GM18505 (cell line): ENCODE measurements at regions not wholly inside any gene's neighbourhood (a gene's known extent, or its start where the extent isn't known, plus 50 kb on each side); places are given as distances from the start of the nearest gene placed in this dataset.
"Not testable (repeated sequence)": the region's sequence is repeated elsewhere in the genome, so short reads cannot be mapped to it uniquely, and the experiment has no call there.

Experiments used
- ATAC-seq: cut with Tn5 transposase; IDR thresholded peaks from one replicate; pipeline ENCODE4 v1.9.1; 2021; ENCODE audit not compliant: unreplicated experiment
- POLR2A ChIP-seq: IDR thresholded peaks from 4 replicates; pipeline ENCODE4 v1.6.1; 2011; ENCODE audit warnings: borderline replicate concordance; ENCODE audit not compliant: insufficient read depth, insufficient read length; ENCODE audit errors: extremely low read depth

GRCh38 chr16:17029602-17030350 lies 441.0 kb downstream of the XYLT1 start:
- no peak for TF ChIP-seq POLR2A
- ATAC-seq, result no peak

- ATAC-seq, result no peak
- TF ChIP-seq POLR2A, result no peak
Measured at GRCh38 chr16:17031484-17032268, 439.1 kb downstream of the XYLT1 start.

GRCh38 chr16:17032332-17032731 lies 438.4 kb downstream of the XYLT1 start:
- ATAC-seq, result no peak

GRCh38 chr16:17034477-17035252 lies 436.1 kb downstream of the XYLT1 start:
- TF ChIP-seq POLR2A, result no peak
- no peak for ATAC-seq

More at GRCh38 chr16:17032332-17032731, 438.4 kb downstream of the XYLT1 start:
- no peak for TF ChIP-seq POLR2A

- TF ChIP-seq POLR2A, result no peak
- no peak for ATAC-seq
Measured at GRCh38 chr16:17037499-17037898, 433.3 kb downstream of the XYLT1 start.

GRCh38 chr16:17038415-17038814 lies 432.3 kb downstream of the XYLT1 start:
- ATAC-seq, result no peak
- TF ChIP-seq POLR2A, result no peak

GRCh38 chr16:17049109-17049508 lies 421.7 kb downstream of the XYLT1 start:
- not testable (repeated sequence) for ATAC-seq

GRCh38 chr16:17050468-17050867 lies 420.3 kb downstream of the XYLT1 start:
- no peak for TF ChIP-seq POLR2A
- no peak for ATAC-seq
